ENCODE measurements at regions not wholly inside any gene's neighbourhood (a gene's known extent, or its start where the extent isn't known, plus 50 kb on each side); places are given as distances from the start of the nearest gene placed in this dataset.

- DNase-seq (ENCODE audit: low spot score), result no peak
Observed at GRCh38 chr1:168871531-168871930, 142.5 kb upstream of the DPT start.

- DNase-seq (ENCODE audit: low spot score), result no peak
Observed at GRCh38 chr1:168875831-168876230, 146.8 kb upstream of the DPT start.

- no peak for DNase-seq (ENCODE audit: low spot score)
Observed at GRCh38 chr1:168876830-168877229, 147.8 kb upstream of the DPT start.

DNA sequence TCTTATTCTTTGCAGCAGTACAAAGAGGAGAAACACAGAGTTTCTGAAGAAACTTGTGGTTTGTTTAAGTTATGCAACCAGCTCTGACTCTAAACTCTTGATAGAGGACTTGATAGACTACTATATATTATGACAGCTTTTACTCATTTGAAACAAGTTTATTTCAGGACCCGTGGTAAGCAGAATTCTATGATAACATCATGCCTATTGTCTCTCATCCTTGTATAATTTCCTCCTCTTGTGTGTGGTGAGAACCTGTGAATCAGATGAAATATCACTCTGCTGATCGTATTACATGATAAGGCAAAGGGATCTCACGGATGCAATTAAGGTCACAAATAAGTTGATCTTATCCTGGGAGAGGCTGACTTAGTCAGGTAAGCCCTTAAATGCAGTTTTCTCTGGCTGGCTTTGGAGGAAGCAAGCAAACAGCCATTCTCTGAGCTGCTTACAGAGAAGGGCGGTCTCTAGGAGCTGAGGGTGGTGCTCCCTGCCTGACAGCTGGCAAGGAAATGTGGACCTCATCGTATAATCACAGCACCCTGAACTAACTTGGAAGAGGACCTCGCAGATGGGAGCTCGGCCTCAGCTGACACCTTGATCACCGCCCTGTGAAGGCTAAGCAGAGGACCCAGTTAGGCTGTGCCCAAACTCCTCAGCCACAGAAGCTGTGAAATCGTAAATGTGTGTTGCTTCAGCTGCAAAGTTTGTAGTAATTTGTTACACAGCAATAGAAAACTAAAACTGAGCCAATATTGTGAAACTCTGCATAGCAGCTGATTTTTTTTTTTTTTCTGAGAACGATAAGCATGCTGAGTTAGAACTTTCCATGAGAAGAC lies 151.1 kb upstream of the DPT start:
- no peak for DNase-seq (ENCODE audit: low spot score)

- no peak for DNase-seq (ENCODE audit: low spot score)
Observed at GRCh38 chr1:168881656-168882260, 152.8 kb upstream of the DPT start.

DNA sequence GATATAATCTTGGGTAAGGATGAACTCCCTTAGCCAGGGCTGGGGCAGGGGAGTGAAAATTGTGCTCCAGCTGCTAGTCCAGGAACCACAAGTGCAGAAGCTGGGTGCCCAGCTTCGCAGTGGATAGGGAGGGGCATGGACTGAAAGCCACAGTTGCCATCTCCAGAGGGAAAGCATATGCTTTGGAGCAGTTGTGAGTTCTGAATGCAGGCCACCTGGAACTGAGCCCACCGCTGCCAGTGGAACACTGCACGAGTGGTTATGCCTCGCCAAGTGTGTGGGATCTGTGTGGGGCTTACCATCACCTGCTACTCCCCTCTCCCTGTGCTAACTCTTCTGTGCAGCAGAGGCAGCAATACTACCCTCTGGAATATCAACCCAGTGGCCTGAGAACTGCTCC lies 158.4 kb upstream of the DPT start:
- no peak for DNase-seq (ENCODE audit: low spot score)

- DNase-seq (ENCODE audit: low spot score), result no peak
Observed at GRCh38 chr1:168888418-168888817, 159.4 kb upstream of the DPT start.

DNA sequence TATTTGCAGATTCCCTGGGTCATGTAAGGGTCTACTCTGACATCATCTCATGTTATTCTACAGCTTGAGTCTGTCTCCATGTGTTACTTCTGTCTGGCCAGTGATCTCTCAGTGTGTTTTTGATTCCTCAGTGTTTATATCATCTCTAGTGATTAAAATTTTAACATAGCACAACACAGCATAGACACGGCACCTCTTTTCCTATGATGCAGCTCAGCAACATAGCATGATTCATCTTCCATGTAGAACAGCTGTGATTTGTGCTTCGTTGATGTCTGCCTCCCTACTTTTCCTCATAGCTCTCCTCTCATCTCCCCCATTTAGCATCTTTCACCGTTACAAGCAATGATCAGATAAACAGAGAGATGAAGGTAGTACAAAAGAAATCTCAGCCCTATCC lies 163.9 kb upstream of the DPT start:
- no peak for DNase-seq (ENCODE audit: low spot score)

DNA sequence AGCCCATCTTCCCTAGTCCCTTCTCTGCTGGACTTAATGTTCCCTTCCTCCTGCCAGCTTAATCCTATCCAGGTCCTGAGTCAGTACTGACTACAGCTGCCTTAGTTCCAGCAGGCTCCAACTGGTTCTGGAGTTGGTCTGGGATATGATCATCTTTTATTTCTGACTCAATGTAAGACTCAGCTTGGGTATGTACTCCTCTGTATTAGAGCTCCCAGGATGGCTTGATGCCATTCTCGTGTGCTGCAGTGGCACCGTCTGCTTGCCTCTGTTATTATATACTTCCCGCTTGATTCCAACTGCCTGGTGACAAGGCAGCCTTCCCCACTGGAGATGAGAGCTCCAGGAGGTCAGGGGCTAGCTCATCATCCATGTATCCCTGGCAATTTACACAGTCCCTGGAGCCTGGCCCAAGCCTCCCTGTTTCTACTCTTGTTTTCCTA lies 164.4 kb upstream of the DPT start:
- no peak for DNase-seq (ENCODE audit: low spot score)

- no peak for DNase-seq (ENCODE audit: low spot score)
Observed at GRCh38 chr1:168894397-168894903, 165.4 kb upstream of the DPT start.

DNA sequence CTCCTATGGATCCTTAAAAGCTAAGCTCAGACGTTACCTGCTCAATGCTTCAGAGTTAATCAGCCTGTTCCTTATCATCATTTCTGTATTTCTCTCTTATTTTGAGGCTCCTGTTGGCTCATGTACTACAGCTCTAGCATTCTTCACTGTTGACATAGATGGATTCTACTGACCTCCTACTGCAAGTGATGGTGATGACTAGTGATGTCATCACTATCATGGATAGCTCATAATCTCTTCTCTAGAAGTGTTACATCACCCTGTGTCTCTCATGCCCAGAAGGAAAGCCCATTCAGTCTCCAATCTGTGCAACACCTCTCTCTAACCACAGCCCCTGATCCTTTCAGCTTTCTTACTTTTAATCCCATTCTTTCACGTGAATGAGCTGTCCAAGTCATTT lies 168.2 kb upstream of the DPT start:
- DNase-seq (ENCODE audit: low spot score), result no peak

DNA sequence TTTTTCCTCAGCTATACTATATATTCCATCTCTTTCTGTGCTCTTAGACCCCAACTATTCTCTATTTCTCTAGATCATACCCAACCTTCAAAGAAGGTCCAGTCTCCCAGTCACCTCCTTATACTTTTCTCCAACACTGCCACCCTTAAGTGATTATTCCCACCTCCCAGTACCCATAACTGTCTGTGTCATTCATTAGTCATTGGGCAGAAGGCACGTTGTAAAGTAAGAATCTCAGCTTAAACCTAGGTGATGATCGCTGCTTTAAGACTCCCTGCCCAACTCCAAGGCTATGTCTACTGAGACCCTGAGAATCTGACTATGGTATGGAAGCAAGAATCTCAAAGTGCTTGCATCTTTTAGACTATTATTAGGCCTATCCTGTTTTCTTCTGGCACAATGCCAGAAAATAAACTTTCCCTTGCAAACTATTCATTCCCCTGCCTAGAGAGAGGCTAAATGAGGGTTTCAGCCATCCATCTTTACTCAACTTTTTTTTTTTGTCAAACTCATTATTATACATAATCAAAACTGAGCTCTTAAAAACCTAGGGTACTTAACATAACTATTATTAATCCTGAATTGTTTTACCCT lies 174.3 kb upstream of the DPT start:
- no peak for DNase-seq (ENCODE audit: low spot score)

DNA sequence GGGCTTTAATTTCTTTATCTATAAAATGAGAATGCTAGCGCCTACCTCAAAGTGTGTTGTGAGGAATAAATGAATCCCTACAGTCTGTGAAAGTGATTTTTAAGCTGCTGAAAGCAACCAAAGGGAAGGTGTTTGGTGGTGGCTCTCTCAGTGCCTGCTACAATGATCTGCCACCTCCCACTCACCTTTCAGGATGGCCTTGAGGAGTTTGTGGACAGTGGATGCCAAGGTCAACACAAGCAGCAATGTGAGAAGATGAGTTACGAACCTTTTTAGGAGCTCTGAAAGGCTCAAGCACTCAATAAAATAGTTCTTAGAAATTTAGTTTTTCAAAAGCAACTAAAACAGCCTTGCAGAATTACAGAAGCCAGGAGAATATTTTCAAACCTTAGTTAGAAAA lies 176.6 kb upstream of the DPT start:
- no peak for DNase-seq (ENCODE audit: low spot score)

DNA sequence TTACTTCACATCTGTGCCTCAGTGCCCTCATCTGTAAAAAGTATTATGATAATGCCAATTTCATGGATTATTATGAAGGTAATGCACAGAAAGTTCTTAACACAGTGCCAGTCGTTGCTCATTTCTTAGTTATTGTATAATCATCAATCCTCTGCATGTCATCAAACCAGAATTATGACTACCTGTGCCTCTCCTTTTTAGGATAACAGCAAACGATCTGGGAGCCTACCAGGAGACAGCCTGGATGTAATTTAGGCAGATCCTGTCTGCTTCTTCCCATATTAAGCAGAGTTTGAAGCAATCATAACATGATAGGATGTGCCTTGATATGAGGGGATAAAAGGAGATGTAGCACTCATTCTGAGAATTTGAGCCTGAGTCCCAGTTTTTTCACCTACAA lies 177.4 kb upstream of the DPT start:
- DNase-seq (ENCODE audit: low spot score), result no peak

GRCh38 chr1:168907053-168907452 lies 178.0 kb upstream of the DPT start:
- no peak for DNase-seq (ENCODE audit: low spot score)

GRCh38 chr1:168907786-168908348 lies 178.9 kb upstream of the DPT start:
- DNase-seq (ENCODE audit: low spot score), result no peak

DNA sequence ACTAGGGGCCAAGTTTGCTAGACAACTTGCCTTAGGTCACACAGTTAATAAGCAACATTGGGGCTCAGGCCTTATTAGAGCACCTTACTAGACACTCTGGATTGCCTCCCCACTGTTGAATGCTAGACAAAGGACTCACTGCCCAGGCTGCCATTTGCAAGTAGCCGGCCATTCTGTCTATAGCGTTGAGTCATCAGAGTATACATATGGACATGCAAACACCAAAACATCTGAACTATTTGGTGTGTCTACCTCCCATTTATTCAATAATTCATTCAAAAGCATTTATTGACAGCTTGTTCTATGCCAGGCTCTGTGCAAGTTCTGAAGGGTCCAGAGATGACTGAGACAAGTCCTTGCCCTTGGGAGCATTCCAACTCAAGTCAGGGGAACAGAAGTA lies 181.4 kb upstream of the DPT start:
- no peak for DNase-seq (ENCODE audit: low spot score)

DNA sequence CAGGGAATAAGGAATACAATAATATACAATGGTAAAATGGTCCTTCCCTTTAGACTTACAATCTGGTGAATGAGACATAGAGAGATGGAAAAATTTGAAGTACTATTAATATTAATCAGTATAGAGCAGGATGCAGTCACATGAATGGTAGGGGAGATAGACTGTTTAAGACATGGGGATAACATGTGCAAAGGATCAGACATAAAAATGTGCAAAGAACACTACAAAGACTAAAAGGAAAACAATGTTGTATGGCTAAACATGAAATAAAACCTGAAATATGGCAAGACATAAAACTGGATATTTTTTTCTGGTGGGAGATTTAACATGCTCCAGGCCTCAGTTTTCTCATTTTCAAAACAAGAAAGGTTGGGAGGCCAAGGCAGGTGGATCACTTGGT lies 182.4 kb upstream of the DPT start:
- DNase-seq (ENCODE audit: low spot score), result no peak

GRCh38 chr1:168913711-168914463 lies 184.9 kb upstream of the DPT start:
- DNase-seq (ENCODE audit: low spot score), result no peak

- no peak for DNase-seq (ENCODE audit: low spot score)
Observed at GRCh38 chr1:168917309-168917708, 188.3 kb upstream of the DPT start.

DNA sequence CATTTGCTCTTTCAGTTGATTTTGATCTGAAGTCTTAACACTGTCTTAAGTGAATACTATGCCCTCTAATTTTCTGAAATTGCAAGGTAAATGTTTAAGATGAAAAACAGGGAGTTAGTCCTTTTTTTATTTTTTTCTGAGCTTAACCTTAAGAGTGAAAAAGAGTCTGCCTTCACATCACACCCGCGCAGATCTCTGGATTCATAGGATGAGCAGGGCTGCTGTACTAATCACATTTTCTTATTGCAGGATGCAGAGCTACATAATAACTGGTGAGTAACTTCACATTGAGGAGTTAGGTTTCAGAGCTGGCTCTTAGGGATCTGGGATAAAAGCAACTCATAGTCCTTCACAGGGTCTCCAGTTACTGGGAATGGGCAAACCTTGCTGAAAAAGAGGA lies 188.7 kb upstream of the ATP1B1 start:
- no peak for DNase-seq (ENCODE audit: low spot score)
